Panc1 (cell line): ENCODE measurements at regions not wholly inside any gene's neighbourhood (a gene's known extent, or its start where the extent isn't known, plus 50 kb on each side); places are given as distances from the start of the nearest gene placed in this dataset.

Experiments used
- ATAC-seq: fragments of 200-7000 bp; cut with Tn5 transposase; 2 replicates; pipeline ENCODE4 v1.9.1; 2020; ENCODE audit warnings: mild to moderate bottlenecking, moderate library complexity
- BruUV-seq: library from RNA; stranded (reverse); fragments of 400-500 nt; replicated peaks from 2 replicates; lab custom pipeline; 2021; lab: Mats Ljungman, UMichigan
- CTCF ChIA-PET: fragments of 300-600 bp; sonication (Branson Sonifier 250); formaldehyde crosslinking; loops from one replicate; lab custom pipeline; 2022; ENCODE audit warnings: antibody characterized with exemption; lab: Charles Lee
- POLR2A ChIA-PET: fragments of 300-600 bp; sonication (Branson Sonifier 250); formaldehyde crosslinking; loops from one replicate; lab custom pipeline; 2022; ENCODE audit warnings: antibody characterized with exemption; lab: Charles Lee
- DNase-seq: peaks from one replicate; pipeline ENCODE4 v3.0.0-alpha.2; 2010; ENCODE audit warnings: low read depth, low spot score
- H3K27ac ChIP-seq: 2 replicates; pipeline ENCODE4 v1.5.1; 2011; ENCODE audit warnings: mild to moderate bottlenecking, low read length, inconsistent platforms
- H3K27me3 ChIP-seq: fragments of 200-500 bp; sonication (Bioruptor generic); 2 replicates; pipeline ENCODE4 v1.6.0; 2014; ENCODE audit warnings: low read length, inconsistent platforms; ENCODE audit not compliant: control insufficient read depth, insufficient read depth
- H3K36me3 ChIP-seq: fragments of 200-500 bp; sonication (Bioruptor generic); 2 replicates; pipeline ENCODE4 v1.5.1; 2014; ENCODE audit warnings: inconsistent platforms, mild to moderate bottlenecking, low read length, moderate library complexity; ENCODE audit not compliant: control insufficient read depth, insufficient read depth
- H3K4me1 ChIP-seq: 2 replicates; pipeline ENCODE4 v1.5.1; 2011; ENCODE audit warnings: inconsistent platforms, mild to moderate bottlenecking, low read length, moderate library complexity; ENCODE audit not compliant: control insufficient read depth, insufficient read depth
- H3K4me3 ChIP-seq, 2 experiments: 2 replicates each; pipeline ENCODE4 v1.5.1; 2011 to 2012; ENCODE audit warnings: low read depth in 2 of 2, low read length in 2 of 2, mild to moderate bottlenecking in 2 of 2, inconsistent platforms in 1 of 2, moderate library complexity in 1 of 2
- H3K9me3 ChIP-seq: fragments of 200-500 bp; sonication (Bioruptor generic); 2 replicates; pipeline ENCODE4 v1.5.1; 2014; ENCODE audit warnings: low read depth, mild to moderate bottlenecking, inconsistent platforms, low read length, moderate library complexity; ENCODE audit not compliant: control insufficient read depth, insufficient read depth
- CTCF ChIP-seq: fragments of 450-650 bp; IDR thresholded peaks from 2 replicates; pipeline ENCODE4 v1.5.1; 2017; ENCODE audit warnings: mild to moderate bottlenecking
- POLR2AphosphoS5 ChIP-seq: IDR thresholded peaks from 2 replicates; pipeline ENCODE4 v1.6.1; 2012; ENCODE audit warnings: mild to moderate bottlenecking, low read depth, low read length, moderate library complexity
- REST ChIP-seq, 2 experiments: IDR thresholded peaks; 2 replicates each; pipeline ENCODE4 v1.6.1; 2011 to 2012; ENCODE audit warnings: low read depth in 2 of 2, control low read depth in 1 of 2, low read length in 1 of 2, mild to moderate bottlenecking in 1 of 2, moderate library complexity in 1 of 2; ENCODE audit not compliant: insufficient read depth in 1 of 2
- SIN3A ChIP-seq: IDR thresholded peaks from 2 replicates; pipeline ENCODE4 v1.6.1; 2012; ENCODE audit warnings: low read depth, mild to moderate bottlenecking, low read length, moderate library complexity, borderline replicate concordance; ENCODE audit not compliant: insufficient read depth
- TCF7L2 ChIP-seq: IDR thresholded peaks from 2 replicates; pipeline ENCODE4 v1.6.1; 2011; ENCODE audit warnings: mild to moderate bottlenecking, low read depth, low read length, inconsistent platforms
- in situ Hi-C: cut with HindIII; loops from 2 replicates; pipeline ENCODE4 v1.10.0; 2016; ENCODE audit warnings: low sequenced_read_pairs, low pct_unique_long_range_greater_than_20kb
- intact Hi-C: fragments of 100-400 bp; cut with micrococcal nuclease; formaldehyde crosslinking; loops from one replicate; pipeline ENCODE4 v1.10.0; 2022; ENCODE audit not compliant: unreplicated experiment

GRCh38 chr1:224544346-224545110 lies 71.6 kb upstream of the CNIH3 start:
- no peak overlapping the region for H3K4me3 ChIP-seq
- CTCF ChIA-PET, result no interaction called here
- TF ChIP-seq POLR2AphosphoS5 (no peak), CTCF (no peak), SIN3A (no peak), REST (IDR thresholded peaks at IDR 0.05; ENCODE audit: insufficient read depth in 1 of 2, low read depth in 2 of 2, low read length in 1 of 2) (no peak), TCF7L2 (no peak)
- POLR2A ChIA-PET, result no interaction called here
- no peak for DNase-seq
- no peaks in the 10 kb centered on the region; the same call in 1 of the 2 replicates for H3K36me3 ChIP-seq
- intact Hi-C loops (no loop called here), in situ Hi-C loops (no loop called here)
- H3K9me3 ChIP-seq, result no peaks in the 10 kb centered on the region
- BruUV-seq, result no TSS peak
- no peaks in the 10 kb centered on the region for H3K27me3 ChIP-seq
- H3K4me1 ChIP-seq, result no peaks in the 10 kb centered on the region
- ATAC-seq, result no peak
- H3K27ac ChIP-seq, result no peak overlapping the region

- no peaks in the 10 kb centered on the region for H3K27me3 ChIP-seq
- intact Hi-C loops, result no loop called here
- no peaks in the 10 kb centered on the region for H3K9me3 ChIP-seq
- no peak for DNase-seq
- ATAC-seq, result no peak
- CTCF ChIA-PET, result no interaction called here
- TF ChIP-seq TCF7L2 (no peak), SIN3A (no peak), POLR2AphosphoS5 (no peak), REST (IDR thresholded peaks at IDR 0.05; ENCODE audit: insufficient read depth in 1 of 2, low read depth in 2 of 2, low read length in 1 of 2) (no peak), CTCF (no peak)
- BruUV-seq, result no TSS peak
- no peak overlapping the region for H3K27ac ChIP-seq
- in situ Hi-C loops, result no loop called here
- no peak overlapping the region for H3K4me3 ChIP-seq
- no peaks in the 10 kb centered on the region; the same call in 1 of the 2 replicates for H3K36me3 ChIP-seq
- POLR2A ChIA-PET, result no interaction called here
- H3K4me1 ChIP-seq, result no peaks in the 10 kb centered on the region
These were observed 70.5 kb upstream of the CNIH3 start for GRCh38 chr1:224545571-224545970.
